ENCODE measurements at regions not wholly inside any gene's neighbourhood (a gene's known extent, or its start where the extent isn't known, plus 50 kb on each side); places are given as distances from the start of the nearest gene placed in this dataset.
"Not testable (repeated sequence)": the region's sequence is repeated elsewhere in the genome, so short reads cannot be mapped to it uniquely, and the experiment has no call there.

GRCh38 chr3:17820704-17821103, 78.3 kb upstream of the TBC1D5 start:
- no peak overlapping the region for H3K4me3 ChIP-seq (ENCODE audit: low read depth, low read length)
- no peak for TF ChIP-seq CTCF (IDR thresholded peaks at IDR 0.05; ENCODE audit: insufficient read depth, low read depth, low read length, missing control alignments)
- no peak for DNase-seq (ENCODE audit: low read depth)

GRCh38 chr3:17820275-17820674, 77.8 kb upstream of the TBC1D5 start:
- no peak for TF ChIP-seq CTCF (IDR thresholded peaks at IDR 0.05; ENCODE audit: insufficient read depth, low read depth, low read length, missing control alignments)
- no peak for DNase-seq (ENCODE audit: low read depth)
- no peak overlapping the region for H3K4me3 ChIP-seq (ENCODE audit: low read depth, low read length)

GRCh38 chr3:17817973-17818372, 75.5 kb upstream of the TBC1D5 start:
- not testable (repeated sequence) for H3K4me3 ChIP-seq (ENCODE audit: low read depth, low read length); DNase-seq (ENCODE audit: low read depth)

- no peak for DNase-seq (ENCODE audit: low read depth)
- H3K4me3 ChIP-seq (ENCODE audit: low read depth, low read length): no peak overlapping the region
- TF ChIP-seq CTCF (IDR thresholded peaks at IDR 0.05; ENCODE audit: insufficient read depth, low read depth, low read length, missing control alignments): no peak
These were observed 75.1 kb upstream of the TBC1D5 start for GRCh38 chr3:17817545-17817944.

GRCh38 chr3:17816839-17817238, 74.4 kb upstream of the TBC1D5 start:
- not testable (repeated sequence) for H3K4me3 ChIP-seq (ENCODE audit: low read depth, low read length); DNase-seq (ENCODE audit: low read depth)

GRCh38 chr3:17812328-17812727, 69.9 kb upstream of the TBC1D5 start:
- DNase-seq (ENCODE audit: low read depth): not testable (repeated sequence)

GRCh38 chr3:17811646-17812045, 69.2 kb upstream of the TBC1D5 start:
- TF ChIP-seq CTCF (IDR thresholded peaks at IDR 0.05; ENCODE audit: insufficient read depth, low read depth, low read length, missing control alignments): no peak
- no peak overlapping the region for H3K4me3 ChIP-seq (ENCODE audit: low read depth, low read length)
- no peak for DNase-seq (ENCODE audit: low read depth)

More at GRCh38 chr3:17812328-17812727, 69.9 kb upstream of the TBC1D5 start:
- not testable (repeated sequence) for H3K4me3 ChIP-seq (ENCODE audit: low read depth, low read length)

GRCh38 chr3:17810759-17811158, 68.3 kb upstream of the TBC1D5 start:
- DNase-seq (ENCODE audit: low read depth): no peak
- H3K4me3 ChIP-seq (ENCODE audit: low read depth, low read length): no peak overlapping the region
- TF ChIP-seq CTCF (IDR thresholded peaks at IDR 0.05; ENCODE audit: insufficient read depth, low read depth, low read length, missing control alignments): no peak

- DNase-seq (ENCODE audit: low read depth): no peak
- H3K4me3 ChIP-seq (ENCODE audit: low read depth, low read length): no peak overlapping the region
- no peak for TF ChIP-seq CTCF (IDR thresholded peaks at IDR 0.05; ENCODE audit: insufficient read depth, low read depth, low read length, missing control alignments)
These were observed 66.6 kb upstream of the TBC1D5 start for GRCh38 chr3:17808994-17809393.

All from GM12865 (cell line).